Calu3 (cell line): ENCODE measurements at regions not wholly inside any gene's neighbourhood (a gene's known extent, or its start where the extent isn't known, plus 50 kb on each side); places are given as distances from the start of the nearest gene placed in this dataset.

Source experiments
- BruUV-seq: library from RNA; stranded (reverse); fragments of 400-500 nt; replicated peaks from 2 replicates; lab custom pipeline; 2021; lab: Mats Ljungman, UMichigan
- CTCF ChIA-PET: fragments of 300-600 bp; sonication (Branson Sonifier 250); formaldehyde crosslinking; loops from one replicate; lab custom pipeline; 2022; ENCODE audit warnings: antibody characterized with exemption; lab: Charles Lee
- DNase-seq: peaks from one replicate; pipeline ENCODE4 v3.0.0; 2022
- H3K27ac Mint-ChIP-seq: one replicate; pipeline ENCODE4 v1.8.0; 2022; ENCODE audit warnings: mixed read lengths; ENCODE audit not compliant: unreplicated experiment
- H3K27me3 Mint-ChIP-seq: one replicate; pipeline ENCODE4 v1.8.0; 2022; ENCODE audit warnings: mixed read lengths; ENCODE audit not compliant: unreplicated experiment
- H3K36me3 Mint-ChIP-seq: one replicate; pipeline ENCODE4 v1.8.0; 2022; ENCODE audit warnings: mild to moderate bottlenecking, moderate library complexity, mixed read lengths; ENCODE audit not compliant: insufficient read depth, unreplicated experiment
- H3K4me1 Mint-ChIP-seq: one replicate; pipeline ENCODE4 v1.8.0; 2022; ENCODE audit warnings: mild to moderate bottlenecking, low read depth, mixed read lengths; ENCODE audit not compliant: unreplicated experiment
- H3K4me3 Mint-ChIP-seq: one replicate; pipeline ENCODE4 v1.8.0; 2022; ENCODE audit warnings: mild to moderate bottlenecking, low read depth, moderate library complexity, mixed read lengths; ENCODE audit not compliant: unreplicated experiment
- H3K9me3 Mint-ChIP-seq: one replicate; pipeline ENCODE4 v1.8.0; 2022; ENCODE audit warnings: low read depth, mixed read lengths; ENCODE audit not compliant: unreplicated experiment
- CTCF ChIP-seq: fragments of 200-600 bp; IDR thresholded peaks from one replicate; pipeline ENCODE4 v1.8.0; 2022; ENCODE audit warnings: antibody characterized with exemption; ENCODE audit not compliant: unreplicated experiment
- intact Hi-C: fragments of 100-400 bp; cut with micrococcal nuclease; formaldehyde crosslinking; loops from one replicate; pipeline ENCODE4 v1.10.0; 2022; ENCODE audit not compliant: unreplicated experiment

- Mint-ChIP-seq H3K36me3 (no peaks in the 10 kb centered on the region), H3K4me1 (no peaks in the 10 kb centered on the region), H3K9me3 (no peaks in the 10 kb centered on the region), H3K4me3 (no peak overlapping the region), H3K27me3 (peaks cover 46% of the 10 kb centered on the region), H3K27ac (no peak overlapping the region)
- CTCF ChIA-PET: no interaction called here
- DNase-seq: no peak
- BruUV-seq: no TSS peak
- TF ChIP-seq CTCF: no peak
- intact Hi-C loops: no loop called here
Measured at GRCh38 chr5:155079698-155080097, 66.1 kb downstream of the KIF4B start.

GRCh38 chr5:155080721-155081120 lies 67.2 kb downstream of the KIF4B start:
- DNase-seq: no peak
- Mint-ChIP-seq H3K27ac (no peak overlapping the region), H3K4me3 (no peak overlapping the region), H3K27me3 (peaks cover 50% of the 10 kb centered on the region), H3K4me1 (no peaks in the 10 kb centered on the region), H3K36me3 (no peaks in the 10 kb centered on the region), H3K9me3 (no peaks in the 10 kb centered on the region)
- CTCF ChIA-PET: no interaction called here
- BruUV-seq: no TSS peak
- intact Hi-C loops: no loop called here
- no peak for TF ChIP-seq CTCF

DNA sequence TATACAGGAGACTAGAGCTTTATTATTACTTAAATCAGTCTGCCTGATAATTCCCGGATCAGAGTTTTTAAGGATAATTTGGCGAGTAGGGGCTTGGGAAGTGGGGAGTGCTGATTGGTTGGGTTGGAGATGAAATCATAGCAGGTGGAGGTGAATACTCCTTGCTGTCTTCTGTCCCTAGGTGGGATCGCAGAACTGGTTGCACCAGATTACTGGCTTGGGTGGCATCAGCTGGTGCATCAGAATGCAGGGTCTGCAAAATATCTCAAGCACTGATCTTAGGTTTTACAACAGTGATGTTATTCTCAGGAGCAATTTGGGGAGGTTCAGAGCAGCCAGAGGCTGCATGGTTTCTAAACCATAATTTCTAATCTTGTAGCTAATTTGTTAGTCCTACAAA lies 68.1 kb downstream of the KIF4B start:
- no TSS peak for BruUV-seq
- CTCF ChIA-PET: no interaction called here
- H3K27ac Mint-ChIP-seq: no peak overlapping the region
- H3K9me3 Mint-ChIP-seq: no peaks in the 10 kb centered on the region
- no peak overlapping the region for H3K4me3 Mint-ChIP-seq
- intact Hi-C loops: no loop called here
- H3K4me1 Mint-ChIP-seq: no peaks in the 10 kb centered on the region
- H3K36me3 Mint-ChIP-seq: no peaks in the 10 kb centered on the region
- TF ChIP-seq CTCF: no peak
- peaks cover 59% of the 10 kb centered on the region for H3K27me3 Mint-ChIP-seq
- no peak for DNase-seq

DNA sequence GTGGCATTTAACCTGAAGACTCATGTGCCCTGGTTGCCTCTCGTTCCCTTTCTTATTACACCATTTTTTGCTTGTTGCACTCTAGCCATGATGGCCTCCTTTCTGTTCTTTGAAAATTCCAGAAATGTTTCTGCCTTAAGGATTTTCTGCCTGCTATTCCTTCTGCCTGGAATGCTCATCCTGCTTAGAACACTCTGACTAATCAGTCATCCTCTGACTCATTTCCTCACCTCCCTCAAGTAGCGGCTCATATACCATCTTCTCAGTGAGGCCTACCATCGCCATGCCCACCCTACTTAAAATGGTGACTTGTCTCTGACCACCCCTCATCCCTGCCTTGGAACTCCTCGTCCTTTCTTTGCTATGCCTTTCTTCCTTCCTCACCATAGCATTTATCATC lies 68.8 kb downstream of the KIF4B start:
- Mint-ChIP-seq H3K36me3 (no peaks in the 10 kb centered on the region), H3K27ac (no peak overlapping the region), H3K4me3 (no peak overlapping the region), H3K4me1 (no peaks in the 10 kb centered on the region), H3K9me3 (no peaks in the 10 kb centered on the region), H3K27me3 (peaks cover 61% of the 10 kb centered on the region)
- intact Hi-C loops: no loop called here
- DNase-seq: no peak
- TF ChIP-seq CTCF: no peak
- CTCF ChIA-PET: no interaction called here
- no TSS peak for BruUV-seq
